Eye (tissue), 1 donor: ENCODE measurements at regions not wholly inside any gene's neighbourhood (a gene's known extent, or its start where the extent isn't known, plus 50 kb on each side); places are given as distances from the start of the nearest gene placed in this dataset.

ENCODE experiments used
- DNase-seq: peaks from one replicate; pipeline ENCODE4 v3.0.0-alpha.2; 2015

GRCh38 chr14:44287858-44288257 lies 219.2 kb downstream of the FSCB start:
- DNase-seq, result no peak

GRCh38 chr14:44286201-44286600 lies 220.9 kb downstream of the FSCB start:
- DNase-seq, result no peak

- no peak for DNase-seq
Measured at GRCh38 chr14:44283836-44284235, 223.2 kb downstream of the FSCB start.

- DNase-seq, result no peak
Measured at GRCh38 chr14:44279357-44279756, 227.7 kb downstream of the FSCB start.

- no peak for DNase-seq
Measured at GRCh38 chr14:44271637-44272036, 235.4 kb downstream of the FSCB start.

GRCh38 chr14:44271006-44271405 lies 236.1 kb downstream of the FSCB start:
- no peak for DNase-seq

GRCh38 chr14:44265246-44265645 lies 241.8 kb downstream of the FSCB start:
- no peak for DNase-seq

- no peak for DNase-seq
Measured at GRCh38 chr14:44215660-44216059, 291.4 kb downstream of the FSCB start.

GRCh38 chr14:44211718-44212117 lies 295.4 kb downstream of the FSCB start:
- DNase-seq, result no peak

GRCh38 chr14:44204061-44204835 lies 302.8 kb downstream of the FSCB start:
- peak; percentile 9 for DNase-seq

- DNase-seq, result no peak
Measured at GRCh38 chr14:44180975-44181374, 326.1 kb downstream of the FSCB start.

- no peak for DNase-seq
Measured at GRCh38 chr14:44170556-44170955, 336.5 kb downstream of the FSCB start.

- no peak for DNase-seq
Measured at GRCh38 chr14:44170101-44170500, 337.0 kb downstream of the FSCB start.

- no peak for DNase-seq
Measured at GRCh38 chr14:44168566-44168965, 338.5 kb downstream of the FSCB start.

GRCh38 chr14:44166611-44167010 lies 340.5 kb downstream of the FSCB start:
- DNase-seq, result no peak

GRCh38 chr14:44165936-44166335 lies 341.1 kb downstream of the FSCB start:
- no peak for DNase-seq

GRCh38 chr14:44165286-44165685 lies 341.8 kb downstream of the FSCB start:
- no peak for DNase-seq

GRCh38 chr14:44163946-44164345 lies 343.1 kb downstream of the FSCB start:
- DNase-seq, result no peak

- DNase-seq, result no peak
Measured at GRCh38 chr14:44162197-44162596, 344.9 kb downstream of the FSCB start.

GRCh38 chr14:44154874-44155273 lies 352.2 kb downstream of the FSCB start:
- no peak for DNase-seq

GRCh38 chr14:44154446-44154845 lies 352.6 kb downstream of the FSCB start:
- DNase-seq, result no peak

GRCh38 chr14:44151130-44151820 lies 355.8 kb downstream of the FSCB start:
- DNase-seq, result no peak

- DNase-seq, result peak; percentile 61
Measured at GRCh38 chr14:44149597-44149996, 357.5 kb downstream of the FSCB start.

GRCh38 chr14:44142006-44142405 lies 365.1 kb downstream of the FSCB start:
- DNase-seq, result no peak

GRCh38 chr14:44135972-44136371 lies 371.1 kb downstream of the FSCB start:
- no peak for DNase-seq
